ENCODE measurements at regions not wholly inside any gene's neighbourhood (a gene's known extent, or its start where the extent isn't known, plus 50 kb on each side); places are given as distances from the start of the nearest gene placed in this dataset.

- H2AFZ ChIP-seq (ENCODE audit: insufficient read depth, low read depth, low read length, poor library complexity, severe bottlenecking) = no peak overlapping the region
- H3K27me3 ChIP-seq (replicated peaks in 1 of 4; ENCODE audit: control extremely low read depth in 1 of 4, control insufficient read depth in 3 of 4, insufficient read depth in 4 of 4, low read length in 3 of 4) = no peaks in the 10 kb centered on the region
- no peak overlapping the region for H3K27ac Mint-ChIP-seq
- H3K4me1 ChIP-seq (ENCODE audit: control insufficient read depth in 2 of 2, insufficient read depth in 2 of 2, low read length in 2 of 2) = no peaks in the 10 kb centered on the region
- H3K27me3 Mint-ChIP-seq = no peaks in the 10 kb centered on the region
- intact Hi-C loops (cut with micrococcal nuclease) = no loop called here
- no peak overlapping the region for H3K27ac ChIP-seq (ENCODE audit: low read length in 2 of 2)
- WGBS (ENCODE audit: insufficient coverage) = no CpG with 5 or more reads among the region's 2 CpGs
- H3K9me3 ChIP-seq (ENCODE audit: control extremely low read depth in 1 of 3, control insufficient read depth in 2 of 3, insufficient read depth in 1 of 3, low read length in 2 of 3) = no peaks in the 10 kb centered on the region
- no peak overlapping the region for H3K4me3 ChIP-seq (ENCODE audit: control extremely low read depth in 1 of 5, extremely low read depth in 1 of 5, insufficient read depth in 1 of 5, low read depth in 2 of 5, low read length in 4 of 5)
- POLR2A ChIA-PET = no interaction called here
- no peaks in the 10 kb centered on the region for H3K36me3 ChIP-seq (replicated peaks in 1 of 2; ENCODE audit: control extremely low read depth in 1 of 2, control insufficient read depth in 1 of 2, extremely low read depth in 1 of 2, insufficient read depth in 2 of 2, low read length in 1 of 2)
- no peak overlapping the region for H3K4me2 ChIP-seq (replicated peaks; ENCODE audit: low read depth, low read length, poor library complexity, severe bottlenecking)
- CTCF ChIA-PET = no interaction called here
- no peaks in the 10 kb centered on the region for H3K4me1 Mint-ChIP-seq
- H3K79me2 ChIP-seq (ENCODE audit: control insufficient read depth, insufficient read depth, low read length) = no peaks in the 10 kb centered on the region
- no peak overlapping the region for H3K4me3 Mint-ChIP-seq
- H3K9ac ChIP-seq (ENCODE audit: low read length) = no peak overlapping the region
- DNase-seq = no peak
- ATAC-seq (ENCODE audit: low read depth) = no peak
- no peak for TF ChIP-seq EZH2 (IDR thresholded peaks at IDR 0.05; ENCODE audit: borderline replicate concordance, insufficient read depth, low read depth, low read length, poor library complexity, severe bottlenecking)
- TF ChIP-seq, protein P1, sequence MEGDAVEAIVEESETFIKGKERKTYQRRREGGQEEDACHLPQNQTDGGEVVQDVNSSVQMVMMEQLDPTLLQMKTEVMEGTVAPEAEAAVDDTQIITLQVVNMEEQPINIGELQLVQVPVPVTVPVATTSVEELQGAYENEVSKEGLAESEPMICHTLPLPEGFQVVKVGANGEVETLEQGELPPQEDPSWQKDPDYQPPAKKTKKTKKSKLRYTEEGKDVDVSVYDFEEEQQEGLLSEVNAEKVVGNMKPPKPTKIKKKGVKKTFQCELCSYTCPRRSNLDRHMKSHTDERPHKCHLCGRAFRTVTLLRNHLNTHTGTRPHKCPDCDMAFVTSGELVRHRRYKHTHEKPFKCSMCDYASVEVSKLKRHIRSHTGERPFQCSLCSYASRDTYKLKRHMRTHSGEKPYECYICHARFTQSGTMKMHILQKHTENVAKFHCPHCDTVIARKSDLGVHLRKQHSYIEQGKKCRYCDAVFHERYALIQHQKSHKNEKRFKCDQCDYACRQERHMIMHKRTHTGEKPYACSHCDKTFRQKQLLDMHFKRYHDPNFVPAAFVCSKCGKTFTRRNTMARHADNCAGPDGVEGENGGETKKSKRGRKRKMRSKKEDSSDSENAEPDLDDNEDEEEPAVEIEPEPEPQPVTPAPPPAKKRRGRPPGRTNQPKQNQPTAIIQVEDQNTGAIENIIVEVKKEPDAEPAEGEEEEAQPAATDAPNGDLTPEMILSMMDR (IDR thresholded peaks at IDR 0.05) = no peak
- no peaks in the 10 kb centered on the region for H4K20me1 ChIP-seq (ENCODE audit: control insufficient read depth, insufficient read depth, low read length, poor library complexity, severe bottlenecking)
- H3K9me3 Mint-ChIP-seq (ENCODE audit: insufficient read depth) = no peaks in the 10 kb centered on the region
Measured at GRCh38 chr5:120748474-120748873, 284.4 kb downstream of the PRR16 start.

GRCh38 chr5:120749737-120750136, 285.6 kb downstream of the PRR16 start:
- Histone ChIP-seq H3K79me2 (ENCODE audit: control insufficient read depth, insufficient read depth, low read length) (no peaks in the 10 kb centered on the region), H2AFZ (ENCODE audit: insufficient read depth, low read depth, low read length, poor library complexity, severe bottlenecking) (no peak overlapping the region), H4K20me1 (ENCODE audit: control insufficient read depth, insufficient read depth, low read length, poor library complexity, severe bottlenecking) (no peaks in the 10 kb centered on the region), H3K36me3 (replicated peaks in 1 of 2; ENCODE audit: control extremely low read depth in 1 of 2, control insufficient read depth in 1 of 2, extremely low read depth in 1 of 2, insufficient read depth in 2 of 2, low read length in 1 of 2) (no peaks in the 10 kb centered on the region), H3K4me2 (replicated peaks; ENCODE audit: low read depth, low read length, poor library complexity, severe bottlenecking) (no peak overlapping the region), H3K27me3 (replicated peaks in 1 of 4; ENCODE audit: control extremely low read depth in 1 of 4, control insufficient read depth in 3 of 4, insufficient read depth in 4 of 4, low read length in 3 of 4) (no peaks in the 10 kb centered on the region), H3K9me3 (ENCODE audit: control extremely low read depth in 1 of 3, control insufficient read depth in 2 of 3, insufficient read depth in 1 of 3, low read length in 2 of 3) (no peaks in the 10 kb centered on the region), H3K4me1 (ENCODE audit: control insufficient read depth in 2 of 2, insufficient read depth in 2 of 2, low read length in 2 of 2) (no peaks in the 10 kb centered on the region), H3K4me3 (ENCODE audit: control extremely low read depth in 1 of 5, extremely low read depth in 1 of 5, insufficient read depth in 1 of 5, low read depth in 2 of 5, low read length in 4 of 5) (no peak overlapping the region), H3K9ac (ENCODE audit: low read length) (no peak overlapping the region), H3K27ac (ENCODE audit: low read length in 2 of 2) (no peak overlapping the region)
- Mint-ChIP-seq H3K27ac (no peak overlapping the region), H3K27me3 (no peaks in the 10 kb centered on the region), H3K9me3 (ENCODE audit: insufficient read depth) (no peaks in the 10 kb centered on the region), H3K4me3 (no peak overlapping the region), H3K4me1 (no peaks in the 10 kb centered on the region)
- ChIA-PET POLR2A (no interaction called here), CTCF (no interaction called here)
- WGBS (ENCODE audit: insufficient coverage) = no CpG with 5 or more reads among the region's 3 CpGs
- intact Hi-C loops (cut with micrococcal nuclease) = no loop called here
- TF ChIP-seq, protein P1 (IDR thresholded peaks at IDR 0.05) = no peak
- TF ChIP-seq EZH2 (IDR thresholded peaks at IDR 0.05; ENCODE audit: borderline replicate concordance, insufficient read depth, low read depth, low read length, poor library complexity, severe bottlenecking) = no peak
- DNase-seq = no peak
- no peak for ATAC-seq (ENCODE audit: low read depth)

All from B cell (primary cell).